Tibial nerve (tissue), 4 donors: ENCODE measurements at regions not wholly inside any gene's neighbourhood (a gene's known extent, or its start where the extent isn't known, plus 50 kb on each side); places are given as distances from the start of the nearest gene placed in this dataset.

Experiments
- CTCF ChIP-seq, 5 experiments: fragments of 200-600 bp in 3 of 5; fragments of 450-650 bp in 2 of 5; sonication (generic) in 3 of 5; IDR thresholded peaks; one replicate each; pipeline ENCODE4 v1.5.1; 2016 to 2019; ENCODE audit warnings: antibody characterized with exemption in 5 of 5, mild to moderate bottlenecking in 3 of 5, moderate library complexity in 2 of 5
- EP300 ChIP-seq, 2 donors: sonication (generic); formaldehyde crosslinking; IDR thresholded peaks; one replicate each; pipeline ENCODE4 v1.6.1; 2017; ENCODE audit warnings: antibody characterized with exemption in 2 of 2, mild to moderate bottlenecking in 1 of 2
- POLR2A ChIP-seq, 2 donors: fragments of 450-650 bp; IDR thresholded peaks; one replicate each; pipeline ENCODE4 v1.6.1; 2017; ENCODE audit warnings: antibody characterized with exemption in 2 of 2, mild to moderate bottlenecking in 2 of 2, moderate library complexity in 2 of 2

DNA sequence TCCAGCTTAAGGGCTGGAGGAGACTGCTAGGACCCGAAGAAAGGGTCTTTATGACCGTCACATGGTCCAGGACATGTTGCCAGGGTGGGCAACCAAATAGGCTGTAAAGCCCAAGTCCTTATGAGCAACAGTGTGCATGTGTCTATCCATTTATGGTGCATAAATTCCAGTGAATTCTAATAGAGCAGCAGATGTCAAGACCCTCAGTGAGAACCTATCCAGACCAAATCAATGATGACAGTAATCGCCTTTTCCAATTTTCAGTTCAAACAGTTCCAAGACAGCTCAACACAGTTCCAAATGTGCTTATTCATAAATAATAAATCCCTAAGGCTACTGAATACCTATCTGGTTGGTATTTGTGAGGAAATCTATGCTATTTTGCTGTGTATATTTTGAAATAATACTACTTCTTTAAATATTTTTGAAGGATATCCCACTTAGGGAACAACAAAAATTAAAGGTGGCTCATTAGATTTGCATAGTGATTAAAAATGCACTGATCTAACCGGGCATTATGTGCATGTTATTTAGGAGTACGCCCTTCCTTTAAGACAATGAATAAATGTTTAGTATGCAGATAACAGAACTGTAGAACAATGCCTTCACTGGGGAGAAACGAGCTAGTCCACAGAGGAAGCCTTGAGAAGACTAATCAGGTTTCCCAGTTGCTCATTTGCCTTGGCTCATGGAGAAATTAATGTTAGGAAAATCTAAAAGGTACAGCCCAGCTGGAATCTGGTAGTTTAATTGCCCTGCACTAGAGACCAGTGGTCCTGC lies 519.5 kb upstream of the CHAC2 start:
- no peak for TF ChIP-seq CTCF (IDR thresholded peaks at IDR 0.05)
- TF ChIP-seq POLR2A (IDR thresholded peaks at IDR 0.05), result no peak
- TF ChIP-seq EP300 (IDR thresholded peaks at IDR 0.05), result no peak
